B cell (primary cell): ENCODE measurements at regions not wholly inside any gene's neighbourhood (a gene's known extent, or its start where the extent isn't known, plus 50 kb on each side); places are given as distances from the start of the nearest gene placed in this dataset.

Source experiments
- CTCF ChIP-seq: fragments of 200-600 bp; IDR thresholded peaks from one replicate; pipeline ENCODE4 v1.8.0; 2022; ENCODE audit warnings: antibody characterized with exemption, mild to moderate bottlenecking
- EZH2 ChIP-seq: IDR thresholded peaks from 2 replicates; pipeline ENCODE4 v1.6.1; 2012; ENCODE audit warnings: borderline replicate concordance, low read depth, mild to moderate bottlenecking, moderate library complexity, low read length; ENCODE audit not compliant: insufficient read depth, poor library complexity, severe bottlenecking

- TF ChIP-seq CTCF (no peak), EZH2 (no peak)
These were observed 363.1 kb downstream of the PLPP3 start for GRCh38 chr1:56216218-56216617.
